ENCODE measurements at regions not wholly inside any gene's neighbourhood (a gene's known extent, or its start where the extent isn't known, plus 50 kb on each side); places are given as distances from the start of the nearest gene placed in this dataset.

DNA sequence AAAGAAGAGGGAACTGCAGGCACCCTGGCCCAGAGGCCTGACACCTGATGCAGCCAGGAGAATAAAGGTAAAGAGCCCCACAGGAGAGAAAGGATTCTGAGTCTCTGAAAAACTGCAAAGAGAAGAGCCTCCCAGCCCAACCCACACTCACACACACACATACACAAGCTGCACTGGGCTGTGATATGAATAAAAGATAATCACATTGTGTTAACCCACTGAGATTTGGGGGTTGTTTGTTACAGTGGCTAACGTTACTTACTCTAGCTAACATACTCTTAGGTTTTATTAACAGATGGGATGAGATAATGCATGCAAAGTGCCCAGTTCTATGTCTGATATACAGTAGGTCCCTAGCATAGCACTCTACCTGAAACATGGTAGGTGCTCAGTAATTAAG, 554.4 kb downstream of the CD83 start:
- TF ChIP-seq, protein P1, sequence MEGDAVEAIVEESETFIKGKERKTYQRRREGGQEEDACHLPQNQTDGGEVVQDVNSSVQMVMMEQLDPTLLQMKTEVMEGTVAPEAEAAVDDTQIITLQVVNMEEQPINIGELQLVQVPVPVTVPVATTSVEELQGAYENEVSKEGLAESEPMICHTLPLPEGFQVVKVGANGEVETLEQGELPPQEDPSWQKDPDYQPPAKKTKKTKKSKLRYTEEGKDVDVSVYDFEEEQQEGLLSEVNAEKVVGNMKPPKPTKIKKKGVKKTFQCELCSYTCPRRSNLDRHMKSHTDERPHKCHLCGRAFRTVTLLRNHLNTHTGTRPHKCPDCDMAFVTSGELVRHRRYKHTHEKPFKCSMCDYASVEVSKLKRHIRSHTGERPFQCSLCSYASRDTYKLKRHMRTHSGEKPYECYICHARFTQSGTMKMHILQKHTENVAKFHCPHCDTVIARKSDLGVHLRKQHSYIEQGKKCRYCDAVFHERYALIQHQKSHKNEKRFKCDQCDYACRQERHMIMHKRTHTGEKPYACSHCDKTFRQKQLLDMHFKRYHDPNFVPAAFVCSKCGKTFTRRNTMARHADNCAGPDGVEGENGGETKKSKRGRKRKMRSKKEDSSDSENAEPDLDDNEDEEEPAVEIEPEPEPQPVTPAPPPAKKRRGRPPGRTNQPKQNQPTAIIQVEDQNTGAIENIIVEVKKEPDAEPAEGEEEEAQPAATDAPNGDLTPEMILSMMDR (IDR thresholded peaks at IDR 0.05 in 4 of 5, conservative IDR thresholded peaks at IDR 0.05 in 1 of 5) = no peak
- TF ChIP-seq POLR2A (IDR thresholded peaks at IDR 0.05) = no peak
